Epithelial cell of proximal tubule (primary cell): ENCODE measurements at regions not wholly inside any gene's neighbourhood (a gene's known extent, or its start where the extent isn't known, plus 50 kb on each side); places are given as distances from the start of the nearest gene placed in this dataset.
A peak's percentile ranks its signal among the peaks of the same experiment; 100 is the strongest.

Experiments
- DNase-seq: peaks from one replicate; pipeline ENCODE4 v3.0.0-alpha.2; 2011; ENCODE audit warnings: low read depth
- H3K4me3 ChIP-seq: 2 replicates; pipeline ENCODE4 v1.5.1; 2011; ENCODE audit warnings: low read depth, mild to moderate bottlenecking, low read length
- TF ChIP-seq, protein P1 (sequence below): conservative IDR thresholded peaks from 2 replicates; pipeline ENCODE4 v1.5.1; 2012; ENCODE audit warnings: low read depth, mild to moderate bottlenecking, low read length

DNA sequence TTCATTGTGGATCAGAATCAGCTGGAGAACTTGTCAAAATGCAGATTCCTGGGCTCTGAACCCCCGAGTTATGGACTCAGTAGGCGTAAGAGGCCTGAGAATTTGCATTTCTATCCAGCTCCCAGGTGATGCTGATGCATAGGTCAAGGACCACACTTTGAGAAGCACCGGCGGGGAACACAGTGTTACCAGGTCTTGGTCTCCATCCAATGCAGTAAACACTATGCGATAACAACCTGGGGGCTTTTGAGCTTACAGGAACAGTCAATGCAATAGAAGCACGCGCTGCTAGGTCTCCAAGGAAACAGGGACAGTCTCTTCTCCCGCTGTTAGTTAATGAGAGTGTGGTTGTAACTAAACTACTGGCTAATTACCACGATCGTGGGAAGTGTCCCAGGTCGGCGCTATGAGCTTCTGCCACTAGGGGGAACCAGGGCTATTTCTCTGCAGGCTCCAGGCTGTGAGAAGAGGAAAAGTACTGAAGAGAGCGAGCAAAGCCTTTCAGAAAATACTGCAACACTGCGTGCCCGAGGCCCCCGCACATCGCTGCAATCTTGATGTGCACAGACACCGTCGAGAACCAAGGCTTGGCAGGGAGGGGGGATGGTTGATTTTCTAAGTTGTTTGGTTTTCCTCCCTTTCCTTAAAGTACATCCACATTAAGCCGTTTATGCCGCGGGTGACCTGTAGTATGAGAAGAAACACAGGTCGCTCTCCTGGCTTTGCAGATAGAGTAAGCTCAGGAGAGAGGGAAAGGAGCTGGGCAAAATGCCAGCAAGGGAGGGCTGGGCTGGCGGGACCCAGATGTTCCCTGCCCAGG is 52.0 kb upstream of the KCNA1 start:
- TF ChIP-seq, protein P1, sequence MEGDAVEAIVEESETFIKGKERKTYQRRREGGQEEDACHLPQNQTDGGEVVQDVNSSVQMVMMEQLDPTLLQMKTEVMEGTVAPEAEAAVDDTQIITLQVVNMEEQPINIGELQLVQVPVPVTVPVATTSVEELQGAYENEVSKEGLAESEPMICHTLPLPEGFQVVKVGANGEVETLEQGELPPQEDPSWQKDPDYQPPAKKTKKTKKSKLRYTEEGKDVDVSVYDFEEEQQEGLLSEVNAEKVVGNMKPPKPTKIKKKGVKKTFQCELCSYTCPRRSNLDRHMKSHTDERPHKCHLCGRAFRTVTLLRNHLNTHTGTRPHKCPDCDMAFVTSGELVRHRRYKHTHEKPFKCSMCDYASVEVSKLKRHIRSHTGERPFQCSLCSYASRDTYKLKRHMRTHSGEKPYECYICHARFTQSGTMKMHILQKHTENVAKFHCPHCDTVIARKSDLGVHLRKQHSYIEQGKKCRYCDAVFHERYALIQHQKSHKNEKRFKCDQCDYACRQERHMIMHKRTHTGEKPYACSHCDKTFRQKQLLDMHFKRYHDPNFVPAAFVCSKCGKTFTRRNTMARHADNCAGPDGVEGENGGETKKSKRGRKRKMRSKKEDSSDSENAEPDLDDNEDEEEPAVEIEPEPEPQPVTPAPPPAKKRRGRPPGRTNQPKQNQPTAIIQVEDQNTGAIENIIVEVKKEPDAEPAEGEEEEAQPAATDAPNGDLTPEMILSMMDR, result peak; percentile 96
- H3K4me3 ChIP-seq, result peak overlapping the region; percentile 4
- peak; percentile 10 for DNase-seq

DNA sequence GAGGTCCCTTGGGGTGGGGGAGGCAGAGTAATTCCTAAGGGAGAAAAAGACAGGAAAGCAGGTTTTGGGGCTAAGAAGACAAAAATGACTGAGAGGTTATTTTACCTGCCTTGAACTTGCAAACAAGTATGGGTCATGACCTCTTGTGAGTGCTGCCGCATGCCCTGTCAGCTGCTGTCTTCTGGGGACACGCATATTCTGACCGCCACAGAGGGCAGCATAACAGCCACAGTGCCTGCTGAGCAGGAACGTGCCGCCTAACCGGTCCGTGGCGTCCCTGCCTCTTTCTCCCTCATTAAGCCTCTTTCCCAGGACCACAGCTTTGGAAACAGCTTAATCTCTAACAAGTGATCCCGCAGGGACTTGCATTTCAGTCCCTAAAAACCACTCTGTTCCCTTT is 51.3 kb upstream of the KCNA1 start:
- TF ChIP-seq, protein P1, result no peak
- no peak for DNase-seq
- H3K4me3 ChIP-seq, result no peak overlapping the region

- H3K4me3 ChIP-seq, result no peak overlapping the region
- no peak for DNase-seq
- TF ChIP-seq, protein P1, result no peak
Observed at GRCh38 chr12:4859478-4860210, 50.1 kb upstream of the KCNA1 start.
